ENCODE measurements at regions not wholly inside any gene's neighbourhood (a gene's known extent, or its start where the extent isn't known, plus 50 kb on each side); places are given as distances from the start of the nearest gene placed in this dataset.

- Histone ChIP-seq H3K36me3 (no peaks in the 10 kb centered on the region), H3K27me3 (no peaks in the 10 kb centered on the region), H3K9me3 (no peaks in the 10 kb centered on the region), H3K4me3 (no peak overlapping the region), H3K27ac (no peak overlapping the region), H3K4me1 (no peaks in the 10 kb centered on the region)
- no peak for DNase-seq
- TF ChIP-seq CTCF (IDR thresholded peaks at IDR 0.05) = no peak
- TF ChIP-seq POLR2A (IDR thresholded peaks at IDR 0.05) = no peak
- intact Hi-C loops (cut with DNase I; ENCODE audit: low total_unique reads) = no loop called here
Observed at GRCh38 chr5:17697671-17698070, 63.4 kb downstream of the TAF11L14 start.

GRCh38 chr5:17709011-17709710 is 74.9 kb downstream of the TAF11L14 start:
- Histone ChIP-seq H3K4me1 (no peaks in the 10 kb centered on the region), H3K9me3 (no peaks in the 10 kb centered on the region), H3K4me3 (no peak overlapping the region), H3K27ac (no peak overlapping the region), H3K27me3 (no peaks in the 10 kb centered on the region), H3K36me3 (no peaks in the 10 kb centered on the region)
- no peak for TF ChIP-seq CTCF (IDR thresholded peaks at IDR 0.05)
- no peak for TF ChIP-seq POLR2A (IDR thresholded peaks at IDR 0.05)
- intact Hi-C loops (cut with DNase I; ENCODE audit: low total_unique reads) = no loop called here
- no peak for DNase-seq

GRCh38 chr5:17713301-17713700 is 79.0 kb downstream of the TAF11L14 start:
- H3K9me3 ChIP-seq = no peaks in the 10 kb centered on the region
- intact Hi-C loops (cut with DNase I; ENCODE audit: low total_unique reads) = no loop called here
- H3K4me1 ChIP-seq = no peaks in the 10 kb centered on the region
- DNase-seq = no peak
- no peak overlapping the region for H3K27ac ChIP-seq
- no peaks in the 10 kb centered on the region for H3K27me3 ChIP-seq
- no peaks in the 10 kb centered on the region for H3K36me3 ChIP-seq
- no peak for TF ChIP-seq POLR2A (IDR thresholded peaks at IDR 0.05)
- TF ChIP-seq CTCF (IDR thresholded peaks at IDR 0.05) = no peak
- H3K4me3 ChIP-seq = no peak overlapping the region

- Histone ChIP-seq H3K27me3 (no peaks in the 10 kb centered on the region), H3K4me1 (no peaks in the 10 kb centered on the region), H3K36me3 (no peaks in the 10 kb centered on the region), H3K4me3 (no peak overlapping the region), H3K27ac (no peak overlapping the region), H3K9me3 (no peaks in the 10 kb centered on the region)
- no peak for DNase-seq
- no peak for TF ChIP-seq CTCF (IDR thresholded peaks at IDR 0.05)
- TF ChIP-seq POLR2A (IDR thresholded peaks at IDR 0.05) = no peak
- intact Hi-C loops (cut with DNase I; ENCODE audit: low total_unique reads) = no loop called here
Observed at GRCh38 chr5:17714186-17714585, 79.9 kb downstream of the TAF11L14 start.

- no peaks in the 10 kb centered on the region for H3K36me3 ChIP-seq
- H3K4me3 ChIP-seq = no peak overlapping the region
- no peak for TF ChIP-seq POLR2A (IDR thresholded peaks at IDR 0.05)
- no peak for TF ChIP-seq CTCF (IDR thresholded peaks at IDR 0.05)
- no peak overlapping the region for H3K27ac ChIP-seq
- H3K4me1 ChIP-seq = no peaks in the 10 kb centered on the region
- H3K27me3 ChIP-seq = no peaks in the 10 kb centered on the region
- no peak for DNase-seq
- intact Hi-C loops (cut with DNase I; ENCODE audit: low total_unique reads) = no loop called here
- H3K9me3 ChIP-seq = no peaks in the 10 kb centered on the region
Observed at GRCh38 chr5:17719592-17719991, 85.3 kb downstream of the TAF11L14 start.

All from uterus (tissue), 3 donors.